ENCODE measurements at regions not wholly inside any gene's neighbourhood (a gene's known extent, or its start where the extent isn't known, plus 50 kb on each side); places are given as distances from the start of the nearest gene placed in this dataset.

DNA sequence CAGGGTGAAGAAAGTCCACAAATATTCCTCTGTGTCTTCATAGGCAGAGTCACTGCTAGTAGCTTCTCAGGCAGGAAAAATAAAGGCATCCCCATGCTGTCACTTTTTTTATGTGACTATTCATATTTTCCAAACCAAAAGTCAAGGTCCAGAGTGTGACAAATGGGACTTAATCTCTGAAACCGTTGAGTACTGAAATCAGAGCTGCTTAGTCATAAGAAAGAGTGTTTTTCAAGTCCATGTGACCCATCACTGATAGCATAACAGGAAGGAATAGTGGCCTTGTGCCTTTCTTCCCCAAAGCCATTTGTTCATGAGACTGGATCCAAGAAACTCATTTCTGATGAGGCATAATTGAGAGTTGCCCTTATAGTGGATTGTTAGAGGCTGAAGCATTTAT is 210.3 kb upstream of the TSHZ2 start:
- TF ChIP-seq, protein P1, sequence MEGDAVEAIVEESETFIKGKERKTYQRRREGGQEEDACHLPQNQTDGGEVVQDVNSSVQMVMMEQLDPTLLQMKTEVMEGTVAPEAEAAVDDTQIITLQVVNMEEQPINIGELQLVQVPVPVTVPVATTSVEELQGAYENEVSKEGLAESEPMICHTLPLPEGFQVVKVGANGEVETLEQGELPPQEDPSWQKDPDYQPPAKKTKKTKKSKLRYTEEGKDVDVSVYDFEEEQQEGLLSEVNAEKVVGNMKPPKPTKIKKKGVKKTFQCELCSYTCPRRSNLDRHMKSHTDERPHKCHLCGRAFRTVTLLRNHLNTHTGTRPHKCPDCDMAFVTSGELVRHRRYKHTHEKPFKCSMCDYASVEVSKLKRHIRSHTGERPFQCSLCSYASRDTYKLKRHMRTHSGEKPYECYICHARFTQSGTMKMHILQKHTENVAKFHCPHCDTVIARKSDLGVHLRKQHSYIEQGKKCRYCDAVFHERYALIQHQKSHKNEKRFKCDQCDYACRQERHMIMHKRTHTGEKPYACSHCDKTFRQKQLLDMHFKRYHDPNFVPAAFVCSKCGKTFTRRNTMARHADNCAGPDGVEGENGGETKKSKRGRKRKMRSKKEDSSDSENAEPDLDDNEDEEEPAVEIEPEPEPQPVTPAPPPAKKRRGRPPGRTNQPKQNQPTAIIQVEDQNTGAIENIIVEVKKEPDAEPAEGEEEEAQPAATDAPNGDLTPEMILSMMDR (IDR thresholded peaks at IDR 0.05), result no peak
- TF ChIP-seq POLR2A (IDR thresholded peaks at IDR 0.05) (no peak), POLR2AphosphoS5 (IDR thresholded peaks at IDR 0.05) (no peak)
